GM10266 (cell line): ENCODE measurements at regions not wholly inside any gene's neighbourhood (a gene's known extent, or its start where the extent isn't known, plus 50 kb on each side); places are given as distances from the start of the nearest gene placed in this dataset.

Experiments used
- DNase-seq: peaks from one replicate; pipeline ENCODE4 v3.0.0; 2012; ENCODE audit errors: extremely low spot score
- TF ChIP-seq, protein P1 (sequence below): IDR thresholded peaks from 2 replicates; pipeline ENCODE4 v1.5.1; 2012; ENCODE audit warnings: mild to moderate bottlenecking, low read depth; ENCODE audit not compliant: control insufficient read depth, insufficient read depth; ENCODE audit errors: missing control alignments

DNA sequence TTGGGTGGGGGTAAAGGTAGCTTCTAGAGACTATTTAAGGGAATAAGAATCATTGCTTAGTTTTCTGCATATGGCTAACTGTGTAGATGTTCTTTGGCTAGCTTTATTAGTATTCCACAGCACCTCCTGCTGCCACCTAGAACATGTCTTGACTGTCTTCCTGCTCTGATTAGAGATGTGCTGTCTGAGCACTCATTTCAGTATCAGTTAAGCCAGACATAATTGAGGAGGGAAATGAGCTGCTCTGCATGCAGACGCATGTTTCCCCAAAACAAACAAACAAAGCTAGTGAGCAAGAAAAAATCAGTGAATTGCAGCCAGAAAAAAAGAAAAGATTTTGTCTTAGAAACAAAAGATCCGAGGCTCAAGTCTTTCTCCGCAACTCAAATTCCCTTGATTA lies 402.2 kb downstream of the AASDHPPT start:
- TF ChIP-seq, protein P1, sequence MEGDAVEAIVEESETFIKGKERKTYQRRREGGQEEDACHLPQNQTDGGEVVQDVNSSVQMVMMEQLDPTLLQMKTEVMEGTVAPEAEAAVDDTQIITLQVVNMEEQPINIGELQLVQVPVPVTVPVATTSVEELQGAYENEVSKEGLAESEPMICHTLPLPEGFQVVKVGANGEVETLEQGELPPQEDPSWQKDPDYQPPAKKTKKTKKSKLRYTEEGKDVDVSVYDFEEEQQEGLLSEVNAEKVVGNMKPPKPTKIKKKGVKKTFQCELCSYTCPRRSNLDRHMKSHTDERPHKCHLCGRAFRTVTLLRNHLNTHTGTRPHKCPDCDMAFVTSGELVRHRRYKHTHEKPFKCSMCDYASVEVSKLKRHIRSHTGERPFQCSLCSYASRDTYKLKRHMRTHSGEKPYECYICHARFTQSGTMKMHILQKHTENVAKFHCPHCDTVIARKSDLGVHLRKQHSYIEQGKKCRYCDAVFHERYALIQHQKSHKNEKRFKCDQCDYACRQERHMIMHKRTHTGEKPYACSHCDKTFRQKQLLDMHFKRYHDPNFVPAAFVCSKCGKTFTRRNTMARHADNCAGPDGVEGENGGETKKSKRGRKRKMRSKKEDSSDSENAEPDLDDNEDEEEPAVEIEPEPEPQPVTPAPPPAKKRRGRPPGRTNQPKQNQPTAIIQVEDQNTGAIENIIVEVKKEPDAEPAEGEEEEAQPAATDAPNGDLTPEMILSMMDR, result no peak
- DNase-seq, result no peak

DNA sequence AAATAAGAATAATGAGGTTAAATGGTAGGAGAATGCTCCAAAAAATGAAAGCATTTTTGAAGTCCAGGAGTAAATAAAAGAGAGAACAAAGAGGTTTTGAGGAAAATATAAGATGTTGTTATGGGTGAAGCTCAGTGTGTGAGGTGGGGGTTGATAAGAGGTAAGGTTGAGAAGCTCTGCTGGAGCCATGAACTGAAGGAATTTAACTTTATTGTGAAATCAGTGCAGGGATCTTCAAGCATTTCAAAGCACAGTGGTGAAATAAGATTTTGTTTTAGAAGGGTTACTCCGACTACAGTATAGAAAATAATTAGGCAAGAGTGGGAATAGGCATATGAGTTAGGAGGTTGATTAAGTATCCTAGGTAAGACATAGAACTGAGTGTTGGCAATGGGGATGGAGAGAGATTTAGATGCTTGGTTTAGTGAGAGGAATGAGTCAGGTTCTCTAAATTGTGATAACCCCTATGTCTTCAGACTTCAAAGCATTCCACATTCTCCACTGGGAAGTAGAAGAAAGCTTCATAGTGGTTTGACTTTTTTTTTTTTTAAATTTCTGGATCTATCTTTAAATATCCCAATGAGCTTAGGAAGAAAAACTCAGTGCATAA lies 403.2 kb downstream of the AASDHPPT start:
- TF ChIP-seq, protein P1, result no peak
- DNase-seq, result no peak

- TF ChIP-seq, protein P1, result no peak
- DNase-seq, result no peak
These were observed 405.7 kb downstream of the AASDHPPT start for GRCh38 chr11:106482917-106483785.

DNA sequence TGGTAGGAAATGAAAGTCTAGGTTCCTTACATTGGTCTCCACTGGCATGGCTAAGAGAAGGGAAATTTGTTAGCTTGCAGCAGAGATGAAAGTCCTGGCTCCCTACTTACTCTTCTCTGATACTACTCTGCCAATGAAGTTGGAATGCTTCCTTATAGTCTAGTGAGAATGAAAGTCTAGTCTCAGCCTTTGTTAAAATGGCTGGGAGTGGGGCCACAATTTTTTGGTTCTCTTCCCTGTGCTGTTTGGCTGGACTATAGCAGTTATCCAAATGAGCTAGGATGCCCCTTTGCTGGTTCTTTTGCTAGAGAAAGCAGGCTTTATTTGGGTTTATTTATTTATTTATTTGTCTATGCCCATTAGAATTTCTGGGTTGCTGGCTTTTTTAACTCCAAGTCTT lies 414.3 kb downstream of the AASDHPPT start:
- no peak for DNase-seq
- TF ChIP-seq, protein P1, result no peak

- TF ChIP-seq, protein P1, result no peak
- DNase-seq, result no peak
These were observed 416.3 kb downstream of the AASDHPPT start for GRCh38 chr11:106493751-106494150.

GRCh38 chr11:106495046-106495445 lies 417.6 kb downstream of the AASDHPPT start:
- TF ChIP-seq, protein P1, result no peak
- DNase-seq, result no peak

DNA sequence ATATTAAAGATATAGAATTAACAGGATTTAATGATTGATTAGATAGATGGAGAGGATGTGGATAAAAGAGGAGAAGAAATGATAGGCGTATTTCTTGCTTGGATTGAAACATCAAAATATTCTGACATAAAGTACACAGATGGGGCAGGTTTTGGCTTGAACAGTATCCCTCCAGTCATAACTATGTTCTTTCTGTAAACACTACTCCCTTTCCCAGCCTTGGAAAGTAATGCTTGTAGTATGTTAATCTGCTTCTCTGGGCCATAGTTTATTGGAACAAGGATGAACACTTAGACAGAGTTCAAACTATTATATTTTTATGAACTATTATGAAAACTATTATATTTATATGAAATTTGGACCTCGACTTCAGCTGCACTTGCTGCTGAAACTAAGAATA lies 419.2 kb downstream of the AASDHPPT start:
- TF ChIP-seq, protein P1, result no peak
- no peak for DNase-seq
